GM12864 (cell line): ENCODE measurements at regions not wholly inside any gene's neighbourhood (a gene's known extent, or its start where the extent isn't known, plus 50 kb on each side); places are given as distances from the start of the nearest gene placed in this dataset.

Experiments
- DNase-seq: peaks from one replicate; pipeline ENCODE4 v3.0.0-alpha.2; 2011; ENCODE audit warnings: low read depth
- H3K4me3 ChIP-seq: 2 replicates; pipeline ENCODE4 v1.5.1; 2011; ENCODE audit warnings: mild to moderate bottlenecking, low read depth, low read length, control low read depth
- CTCF ChIP-seq: IDR thresholded peaks from 2 replicates; pipeline ENCODE4 v1.5.1; 2011; ENCODE audit warnings: low read depth, mild to moderate bottlenecking, moderate library complexity, low read length, control low read depth, inconsistent platforms; ENCODE audit errors: missing control alignments

- no peak for TF ChIP-seq CTCF
- peak; percentile 66 for DNase-seq
- H3K4me3 ChIP-seq = no peak overlapping the region; the same call in 1 of the 2 replicates
These were observed 204.0 kb upstream of the ID2 start for GRCh38 chr2:8477552-8478470.

- H3K4me3 ChIP-seq = no peak overlapping the region
- no peak for DNase-seq
- no peak for TF ChIP-seq CTCF
These were observed 203.4 kb upstream of the ID2 start for GRCh38 chr2:8478471-8478793.

DNA sequence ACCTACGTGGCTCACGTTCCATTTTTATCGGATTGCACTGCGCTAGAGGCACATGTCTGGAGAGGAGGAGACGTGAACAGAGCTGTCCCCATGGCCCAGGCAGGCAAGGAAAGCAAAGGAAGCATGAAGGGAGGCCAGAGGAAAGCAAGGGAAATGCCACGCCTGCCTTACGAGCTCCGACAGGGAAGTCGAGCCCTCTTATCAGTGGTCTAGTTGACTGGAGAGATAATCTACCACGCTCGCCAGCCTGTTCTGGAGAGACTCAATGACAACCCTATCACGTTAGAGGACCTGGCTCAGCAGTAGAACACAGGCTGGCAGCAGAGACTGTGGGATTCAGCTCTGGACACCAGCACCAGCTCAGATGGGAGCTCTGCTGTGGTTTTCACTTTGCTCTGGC lies 202.6 kb upstream of the ID2 start:
- no peak for DNase-seq
- no peak overlapping the region for H3K4me3 ChIP-seq
- no peak for TF ChIP-seq CTCF

DNA sequence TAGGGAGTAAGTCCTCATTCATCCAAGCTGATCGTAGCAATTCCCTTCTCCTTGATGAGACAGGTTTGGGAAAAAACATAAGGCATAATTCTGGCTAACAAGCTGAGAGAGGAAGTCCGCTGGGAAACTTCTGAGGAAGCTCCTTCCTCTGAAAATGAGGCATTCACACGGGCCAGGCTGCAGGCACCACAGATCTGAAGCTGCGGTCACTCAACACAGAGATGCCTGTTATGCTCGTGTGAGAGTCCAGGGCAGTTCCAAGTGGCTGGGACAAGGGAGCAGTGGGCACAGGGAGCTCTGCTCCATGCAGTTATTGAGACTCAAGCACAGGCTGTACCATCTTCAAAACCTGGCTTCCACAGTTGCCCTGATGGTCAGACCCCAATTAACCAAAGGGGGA lies 200.9 kb upstream of the ID2 start:
- no peak overlapping the region for H3K4me3 ChIP-seq
- TF ChIP-seq CTCF = no peak
- no peak for DNase-seq

GRCh38 chr2:8481463-8482009 lies 200.3 kb upstream of the ID2 start:
- no peak overlapping the region for H3K4me3 ChIP-seq
- no peak for TF ChIP-seq CTCF
- DNase-seq = peak; percentile 44

- H3K4me3 ChIP-seq = no peak overlapping the region
- no peak for DNase-seq
- no peak for TF ChIP-seq CTCF
These were observed 199.4 kb upstream of the ID2 start for GRCh38 chr2:8482432-8482831.
